ENCODE measurements at regions not wholly inside any gene's neighbourhood (a gene's known extent, or its start where the extent isn't known, plus 50 kb on each side); places are given as distances from the start of the nearest gene placed in this dataset.

- DNase-seq = no peak
Observed at GRCh38 chr16:6027733-6028132, 930.1 kb upstream of the EEF2KMT start.

GRCh38 chr16:6023449-6023848 lies 925.9 kb upstream of the EEF2KMT start:
- DNase-seq = no peak

- no peak for DNase-seq
Observed at GRCh38 chr16:6021276-6021943, 923.8 kb upstream of the EEF2KMT start.

GRCh38 chr16:6020162-6020985 lies 922.8 kb upstream of the EEF2KMT start:
- no peak for DNase-seq

GRCh38 chr16:6019490-6019991 lies 921.9 kb upstream of the EEF2KMT start:
- DNase-seq = no peak

- DNase-seq = no peak
Observed at GRCh38 chr16:6018848-6019489, 921.4 kb upstream of the EEF2KMT start.

GRCh38 chr16:6016530-6017184 lies 919.1 kb upstream of the EEF2KMT start:
- DNase-seq = no peak

- DNase-seq = no peak
Observed at GRCh38 chr16:6012716-6013115, 915.1 kb upstream of the EEF2KMT start.

- DNase-seq = no peak
Observed at GRCh38 chr16:6009151-6009550, 911.6 kb upstream of the EEF2KMT start.

- no peak for DNase-seq
Observed at GRCh38 chr16:6008670-6009069, 911.1 kb upstream of the EEF2KMT start.

- DNase-seq = no peak
Observed at GRCh38 chr16:5993356-5993755, 895.8 kb upstream of the EEF2KMT start.

GRCh38 chr16:5982979-5983378 lies 885.4 kb upstream of the EEF2KMT start:
- no peak for DNase-seq

- DNase-seq = no peak
Observed at GRCh38 chr16:5979905-5980550, 882.4 kb upstream of the EEF2KMT start.

GRCh38 chr16:5977329-5977728 lies 879.7 kb upstream of the EEF2KMT start:
- DNase-seq = no peak

- no peak for DNase-seq
Observed at GRCh38 chr16:5972747-5973146, 875.2 kb upstream of the EEF2KMT start.

GRCh38 chr16:5971924-5972323 lies 874.3 kb upstream of the EEF2KMT start:
- DNase-seq = no peak

- no peak for DNase-seq
Observed at GRCh38 chr16:5971106-5971505, 873.5 kb upstream of the EEF2KMT start.

GRCh38 chr16:5966004-5966403 lies 868.4 kb upstream of the EEF2KMT start:
- no peak for DNase-seq

- no peak for DNase-seq
Observed at GRCh38 chr16:5965321-5965720, 867.7 kb upstream of the EEF2KMT start.

- no peak for DNase-seq
Observed at GRCh38 chr16:5951486-5951885, 853.9 kb upstream of the EEF2KMT start.

- DNase-seq = no peak
Observed at GRCh38 chr16:5944971-5945370, 847.4 kb upstream of the EEF2KMT start.

GRCh38 chr16:5938607-5939006 lies 841.0 kb upstream of the EEF2KMT start:
- DNase-seq = no peak

GRCh38 chr16:5932906-5933305 lies 835.3 kb upstream of the EEF2KMT start:
- no peak for DNase-seq

Measured in NCI-H1092 (cell line).